ENCODE measurements at regions not wholly inside any gene's neighbourhood (a gene's known extent, or its start where the extent isn't known, plus 50 kb on each side); places are given as distances from the start of the nearest gene placed in this dataset.

GRCh38 chr18:76564655-76565237 lies 69.7 kb upstream of the ZNF516 start:
- POLR2A ChIA-PET: interaction anchor here (0.9 to 1.8 kb wide), 2 partner anchors 27 to 71 kb away, joined by 4 to 5 read pairs; no protein-coding TSS in a partner anchor

GRCh38 chr18:76564117-76564516 lies 69.1 kb upstream of the ZNF516 start:
- CTCF ChIA-PET: no interaction called here
- no peaks in the 10 kb centered on the region for H3K36me3 ChIP-seq (ENCODE audit: control insufficient read depth in 2 of 2, insufficient read depth in 1 of 2, low read length in 2 of 2)
- no peaks in the 10 kb centered on the region for H3K9me3 ChIP-seq (ENCODE audit: control insufficient read depth, insufficient read depth, low read depth, low read length)
- TF ChIP-seq ZFP37 (tag by site-specific recombination; IDR thresholded peaks at IDR 0.05): no peak
- TF ChIP-seq ZNF776 (tag by site-specific recombination; IDR thresholded peaks at IDR 0.05; ENCODE audit: borderline replicate concordance): no peak
- TF ChIP-seq ZBTB48 (tag by site-specific recombination; IDR thresholded peaks at IDR 0.05): no peak
- H3K4me3 ChIP-seq (ENCODE audit: low read depth, low read length): no peak overlapping the region
- POLR2A ChIA-PET: no interaction called here
- H3K27ac ChIP-seq (ENCODE audit: extremely low read depth, low read depth, low read length): no peak overlapping the region
- H3K4me1 ChIP-seq (ENCODE audit: control insufficient read depth, insufficient read depth, low read length): peaks cover 13% of the 10 kb centered on the region

More at GRCh38 chr18:76564655-76565237, 69.7 kb upstream of the ZNF516 start:
- Histone ChIP-seq H3K36me3 (ENCODE audit: control insufficient read depth in 2 of 2, insufficient read depth in 1 of 2, low read length in 2 of 2) (no peaks in the 10 kb centered on the region), H3K4me1 (ENCODE audit: control insufficient read depth, insufficient read depth, low read length) (peaks cover 13% of the 10 kb centered on the region), H3K27ac (ENCODE audit: extremely low read depth, low read depth, low read length) (no peak overlapping the region), H3K4me3 (ENCODE audit: low read depth, low read length) (no peak overlapping the region), H3K9me3 (ENCODE audit: control insufficient read depth, insufficient read depth, low read depth, low read length) (no peaks in the 10 kb centered on the region)
- TF ChIP-seq ZNF529 (tag by site-specific recombination; IDR thresholded peaks at IDR 0.05; ENCODE audit: insufficient replicate concordance): no peak
- TF ChIP-seq ZNF335 (tag by site-specific recombination; conservative IDR thresholded peaks at IDR 0.05): peak; percentile 25; the same call in 1 of the 2 replicates
- CTCF ChIA-PET: interaction anchor here (0.7 to 0.9 kb wide), 3 partner anchors 19 to 97 kb away, joined by 3 read pairs; no protein-coding TSS in a partner anchor

GRCh38 chr18:76562286-76563122 lies 67.5 kb upstream of the ZNF516 start:
- ChIA-PET CTCF (interaction anchor here (0.7 kb wide), 1 partner anchor 64 kb away, joined by 4 read pairs; no protein-coding TSS in a partner anchor), POLR2A (interaction anchor here (0.5 kb wide), 1 partner anchor 23 kb away, joined by 3 read pairs; no protein-coding TSS in a partner anchor)
- no peaks in the 10 kb centered on the region for H3K36me3 ChIP-seq (ENCODE audit: control insufficient read depth in 2 of 2, insufficient read depth in 1 of 2, low read length in 2 of 2)
- H3K9me3 ChIP-seq (ENCODE audit: control insufficient read depth, insufficient read depth, low read depth, low read length): no peaks in the 10 kb centered on the region
- no peak overlapping the region for H3K4me3 ChIP-seq (ENCODE audit: low read depth, low read length)
- H3K27ac ChIP-seq (ENCODE audit: extremely low read depth, low read depth, low read length): no peak overlapping the region
- peaks cover 13% of the 10 kb centered on the region for H3K4me1 ChIP-seq (ENCODE audit: control insufficient read depth, insufficient read depth, low read length)
- no peak for TF ChIP-seq ZNF596 (tag by site-specific recombination; IDR thresholded peaks at IDR 0.05)
- no peak for TF ChIP-seq HOXC10 (CRISPR knock-in tag; IDR thresholded peaks at IDR 0.05)
- TF ChIP-seq HOXD13 (CRISPR knock-in tag; IDR thresholded peaks at IDR 0.05; ENCODE audit: borderline replicate concordance): no peak

GRCh38 chr18:76558881-76559667 lies 64.0 kb upstream of the ZNF516 start:
- Histone ChIP-seq H3K4me3 (ENCODE audit: low read depth, low read length) (no peak overlapping the region), H3K9me3 (ENCODE audit: control insufficient read depth, insufficient read depth, low read depth, low read length) (no peaks in the 10 kb centered on the region), H3K36me3 (ENCODE audit: control insufficient read depth in 2 of 2, insufficient read depth in 1 of 2, low read length in 2 of 2) (no peaks in the 10 kb centered on the region; a peak in 1 of 3 replicates), H3K27ac (ENCODE audit: extremely low read depth, low read depth, low read length) (no peak overlapping the region), H3K4me1 (ENCODE audit: control insufficient read depth, insufficient read depth, low read length) (peaks cover 2% of the 10 kb centered on the region; the same call in 1 of the 2 replicates)
- CTCF ChIA-PET: interaction anchor here (0.6 kb wide), 1 partner anchor 34 kb away, joined by 3 read pairs; no protein-coding TSS in a partner anchor
- POLR2A ChIA-PET: no interaction called here
- TF ChIP-seq ZNF138 (tag by site-specific recombination; IDR thresholded peaks at IDR 0.05; ENCODE audit: borderline replicate concordance) (no peak), ZNF580 (tag by site-specific recombination; IDR thresholded peaks at IDR 0.05) (no peak)

- ChIA-PET POLR2A (interaction anchor here (0.7 kb wide), 1 partner anchor 36 kb away, joined by 3 read pairs; no protein-coding TSS in a partner anchor), CTCF (no interaction called here)
- H3K4me3 ChIP-seq (ENCODE audit: low read depth, low read length): no peak overlapping the region
- H3K36me3 ChIP-seq (ENCODE audit: control insufficient read depth in 2 of 2, insufficient read depth in 1 of 2, low read length in 2 of 2): no peaks in the 10 kb centered on the region; a peak in 1 of 3 replicates
- H3K4me1 ChIP-seq (ENCODE audit: control insufficient read depth, insufficient read depth, low read length): peaks cover 3% of the 10 kb centered on the region; the same call in 1 of the 2 replicates
- no peak overlapping the region for H3K27ac ChIP-seq (ENCODE audit: extremely low read depth, low read depth, low read length)
- no peaks in the 10 kb centered on the region for H3K9me3 ChIP-seq (ENCODE audit: control insufficient read depth, insufficient read depth, low read depth, low read length)
- TF ChIP-seq BCL11B (tag by site-specific recombination; IDR thresholded peaks at IDR 0.05; ENCODE audit: low read depth) (no peak), ZNF426 (tag by site-specific recombination; IDR thresholded peaks at IDR 0.05) (no peak), KLF17 (tag by site-specific recombination; IDR thresholded peaks at IDR 0.05) (no peak), PBX3 (CRISPR knock-in tag; IDR thresholded peaks at IDR 0.05) (no peak), ZNF514 (tag by site-specific recombination; IDR thresholded peaks at IDR 0.05) (no peak), OSR2 (tag by site-specific recombination; IDR thresholded peaks at IDR 0.05) (no peak), SP3 (tag by site-specific recombination; IDR thresholded peaks at IDR 0.05) (no peak), ZNF266 (tag by site-specific recombination; IDR thresholded peaks at IDR 0.05; ENCODE audit: low read depth) (no peak)
Observed at GRCh38 chr18:76557026-76557575, 62.1 kb upstream of the ZNF516 start.

All from HEK293 (cell line).